ENCODE measurements at regions not wholly inside any gene's neighbourhood (a gene's known extent, or its start where the extent isn't known, plus 50 kb on each side); places are given as distances from the start of the nearest gene placed in this dataset.

DNA sequence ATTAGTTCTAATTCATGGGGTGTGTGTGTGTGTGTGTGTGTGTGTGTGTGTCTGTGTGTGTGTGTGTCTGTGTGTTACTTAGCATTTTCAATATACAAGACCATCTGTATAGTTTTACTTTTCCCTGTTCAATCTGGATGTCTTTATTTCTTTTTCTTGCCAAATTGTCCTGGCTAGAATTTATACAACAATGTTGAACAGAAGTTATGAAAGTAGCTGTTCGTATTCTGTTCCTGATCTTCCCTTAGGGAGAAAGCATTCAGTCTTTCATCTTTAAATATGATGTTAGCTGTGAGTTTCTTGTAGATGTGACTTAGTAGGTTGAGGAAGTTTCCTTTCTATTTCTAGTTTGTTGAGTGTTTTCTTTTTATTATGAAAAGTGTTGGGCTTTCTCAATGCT is 101.0 kb upstream of the ADRA1D start:
- H3K27ac ChIP-seq: no peak overlapping the region
- TF ChIP-seq POLR2A (IDR thresholded peaks at IDR 0.05): no peak
- TF ChIP-seq, protein P1, sequence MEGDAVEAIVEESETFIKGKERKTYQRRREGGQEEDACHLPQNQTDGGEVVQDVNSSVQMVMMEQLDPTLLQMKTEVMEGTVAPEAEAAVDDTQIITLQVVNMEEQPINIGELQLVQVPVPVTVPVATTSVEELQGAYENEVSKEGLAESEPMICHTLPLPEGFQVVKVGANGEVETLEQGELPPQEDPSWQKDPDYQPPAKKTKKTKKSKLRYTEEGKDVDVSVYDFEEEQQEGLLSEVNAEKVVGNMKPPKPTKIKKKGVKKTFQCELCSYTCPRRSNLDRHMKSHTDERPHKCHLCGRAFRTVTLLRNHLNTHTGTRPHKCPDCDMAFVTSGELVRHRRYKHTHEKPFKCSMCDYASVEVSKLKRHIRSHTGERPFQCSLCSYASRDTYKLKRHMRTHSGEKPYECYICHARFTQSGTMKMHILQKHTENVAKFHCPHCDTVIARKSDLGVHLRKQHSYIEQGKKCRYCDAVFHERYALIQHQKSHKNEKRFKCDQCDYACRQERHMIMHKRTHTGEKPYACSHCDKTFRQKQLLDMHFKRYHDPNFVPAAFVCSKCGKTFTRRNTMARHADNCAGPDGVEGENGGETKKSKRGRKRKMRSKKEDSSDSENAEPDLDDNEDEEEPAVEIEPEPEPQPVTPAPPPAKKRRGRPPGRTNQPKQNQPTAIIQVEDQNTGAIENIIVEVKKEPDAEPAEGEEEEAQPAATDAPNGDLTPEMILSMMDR (IDR thresholded peaks at IDR 0.05): no peak
- intact Hi-C loops (cut with DNase I): no loop called here
- no peak overlapping the region for H3K4me3 ChIP-seq
- no peak for ATAC-seq
- no peaks in the 10 kb centered on the region for H3K4me1 ChIP-seq
- no peaks in the 10 kb centered on the region for H3K27me3 ChIP-seq
- DNase-seq: no peak
- H3K36me3 ChIP-seq (replicated peaks in 1 of 2; ENCODE audit: insufficient read depth in 1 of 2, low read depth in 2 of 2): no peaks in the 10 kb centered on the region
- 58% methylated on average over 1 of the region's 1 CpG for WGBS, 2 donors
- H3K9me3 ChIP-seq: peaks cover 0 to 5% (median 0%) of the 10 kb centered on the region in 3 donors

DNA sequence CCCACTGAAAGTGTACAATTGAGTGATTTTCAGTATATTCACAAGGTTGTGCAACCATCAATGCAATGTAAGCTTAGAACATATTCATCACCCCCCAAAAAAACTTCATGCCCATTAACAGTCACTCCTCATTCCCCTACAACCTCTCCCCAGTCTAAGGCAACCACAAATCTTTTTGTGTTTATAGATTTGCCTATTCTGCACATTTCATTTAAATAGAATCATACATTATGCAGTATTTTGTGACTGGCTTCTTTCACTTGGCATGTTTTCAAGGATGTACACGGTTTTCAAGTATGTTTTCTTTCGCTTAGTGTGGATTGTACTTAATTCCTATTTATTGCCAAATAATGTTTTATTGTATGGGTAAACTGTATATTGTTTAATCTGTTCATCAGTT is 95.6 kb upstream of the ADRA1D start:
- Histone ChIP-seq H3K4me1 (no peaks in the 10 kb centered on the region), H3K27me3 (no peaks in the 10 kb centered on the region), H3K4me3 (no peak overlapping the region), H3K36me3 (replicated peaks in 1 of 2; ENCODE audit: insufficient read depth in 1 of 2, low read depth in 2 of 2) (no peaks in the 10 kb centered on the region), H3K27ac (no peak overlapping the region), H3K9me3 (no peaks in the 10 kb centered on the region)
- intact Hi-C loops (cut with DNase I): no loop called here
- 44 to 60% methylated on average over 2 of the region's 2 CpGs for WGBS, 2 donors
- ATAC-seq (no peak), DNase-seq (no peak)
- TF ChIP-seq POLR2A (IDR thresholded peaks at IDR 0.05): no peak
- TF ChIP-seq, protein P1 (IDR thresholded peaks at IDR 0.05): no peak

DNA sequence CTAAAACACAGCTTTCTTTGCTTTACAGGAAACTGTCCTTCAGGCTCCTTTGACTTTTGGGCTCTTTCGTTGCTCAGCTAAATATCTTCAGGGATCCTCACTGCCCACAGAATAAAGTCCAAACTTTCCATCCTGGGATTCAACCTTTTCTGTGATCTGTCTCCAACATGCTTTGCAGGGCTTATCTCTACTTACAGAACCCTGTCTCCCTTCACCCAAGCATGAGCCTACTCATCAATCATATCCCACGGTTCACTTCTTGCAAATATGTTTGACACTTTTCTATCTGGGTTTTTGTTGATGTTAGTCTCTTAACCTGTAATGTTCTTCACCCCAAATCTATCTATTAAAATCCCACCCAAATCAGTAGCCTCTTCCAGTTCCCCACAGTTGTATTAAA is 93.5 kb upstream of the ADRA1D start:
- H3K9me3 ChIP-seq: no peaks in the 10 kb centered on the region
- no peaks in the 10 kb centered on the region for H3K4me1 ChIP-seq
- no peaks in the 10 kb centered on the region for H3K27me3 ChIP-seq
- TF ChIP-seq, protein P1 (IDR thresholded peaks at IDR 0.05): no peak
- intact Hi-C loops (cut with DNase I): no loop called here
- DNase-seq: no peak
- 19 to 21% methylated on average over 2 of the region's 2 CpGs for WGBS, 2 donors
- H3K4me3 ChIP-seq: no peak overlapping the region
- ATAC-seq: no peak
- H3K27ac ChIP-seq: no peak overlapping the region
- H3K36me3 ChIP-seq (replicated peaks in 1 of 2; ENCODE audit: insufficient read depth in 1 of 2, low read depth in 2 of 2): no peaks in the 10 kb centered on the region

DNA sequence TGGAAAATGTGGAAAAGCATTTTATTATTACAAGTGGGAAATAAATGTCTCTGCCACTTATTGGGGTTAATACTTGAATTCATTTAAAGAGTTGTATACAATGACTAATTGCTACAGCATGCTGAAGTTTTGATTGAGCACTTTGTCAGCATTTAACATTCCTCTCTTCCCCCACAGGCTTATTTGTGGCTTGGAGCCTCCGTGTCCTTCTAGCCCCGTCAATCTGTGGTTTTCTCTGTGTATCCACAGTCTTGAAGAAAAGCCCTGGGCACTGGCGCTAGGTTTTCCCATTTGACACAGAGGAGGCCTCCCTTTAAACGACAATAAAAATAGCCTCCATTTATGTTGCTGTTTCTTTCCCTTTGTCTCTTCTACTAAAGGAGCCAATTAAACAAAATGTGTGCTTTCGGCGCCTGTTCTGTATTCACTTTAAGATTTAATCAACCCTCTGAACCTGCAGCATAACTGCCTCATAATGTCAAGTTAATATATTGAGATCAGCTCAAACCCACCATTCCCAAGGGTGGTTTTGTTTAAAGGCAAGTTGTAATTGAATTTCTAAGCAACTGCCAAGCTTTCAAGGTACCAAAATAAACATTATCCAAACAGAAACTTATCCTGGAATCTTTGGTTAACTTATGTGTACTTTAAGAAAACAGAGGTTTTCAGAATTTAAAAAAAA is 92.9 kb upstream of the ADRA1D start:
- H3K4me3 ChIP-seq: no peak overlapping the region
- ATAC-seq (no peak), DNase-seq (no peak)
- H3K9me3 ChIP-seq: no peaks in the 10 kb centered on the region
- no peaks in the 10 kb centered on the region for H3K36me3 ChIP-seq (replicated peaks in 1 of 2; ENCODE audit: insufficient read depth in 1 of 2, low read depth in 2 of 2)
- WGBS, 2 donors: 50 to 52% methylated on average over 6 of the region's 6 CpGs
- H3K27ac ChIP-seq: no peak overlapping the region
- H3K4me1 ChIP-seq: no peaks in the 10 kb centered on the region
- TF ChIP-seq, protein P1 (IDR thresholded peaks at IDR 0.05): no peak
- no peak for TF ChIP-seq POLR2A (IDR thresholded peaks at IDR 0.05)
- intact Hi-C loops (cut with DNase I): no loop called here
- no peaks in the 10 kb centered on the region for H3K27me3 ChIP-seq

DNA sequence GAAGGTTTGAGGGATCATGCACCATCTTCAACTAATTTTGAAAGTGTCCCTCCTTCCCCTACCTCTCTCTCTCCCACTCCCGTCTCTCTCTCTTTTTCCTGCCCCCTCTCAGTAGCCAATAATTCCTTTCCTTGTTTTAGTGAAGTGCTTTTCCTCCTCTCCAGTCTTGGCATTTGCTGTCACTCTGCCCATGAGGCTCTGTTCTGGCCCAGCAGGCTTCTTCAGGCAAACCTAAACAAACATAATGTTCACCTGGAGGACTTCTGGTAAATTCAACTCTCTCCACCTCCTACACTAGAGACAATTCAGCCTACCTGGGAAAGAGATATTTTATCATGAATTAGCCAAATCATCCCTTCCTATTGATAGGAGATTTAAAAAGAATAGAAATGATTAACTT is 86.6 kb upstream of the ADRA1D start:
- no peak for TF ChIP-seq POLR2A (IDR thresholded peaks at IDR 0.05)
- TF ChIP-seq, protein P1 (IDR thresholded peaks at IDR 0.05): no peak
- H3K36me3 ChIP-seq (replicated peaks in 1 of 2; ENCODE audit: insufficient read depth in 1 of 2, low read depth in 2 of 2): no peaks in the 10 kb centered on the region
- ATAC-seq (no peak), DNase-seq (no peak)
- H3K4me3 ChIP-seq: no peak overlapping the region
- intact Hi-C loops (cut with DNase I): no loop called here
- H3K9me3 ChIP-seq: no peaks in the 10 kb centered on the region
- WGBS, 2 donors: 46 to 53% methylated on average over 1 of the region's 1 CpG
- H3K27me3 ChIP-seq: no peaks in the 10 kb centered on the region
- no peak overlapping the region for H3K27ac ChIP-seq
- H3K4me1 ChIP-seq: no peaks in the 10 kb centered on the region
